H9 (cell line): ENCODE measurements at regions not wholly inside any gene's neighbourhood (a gene's known extent, or its start where the extent isn't known, plus 50 kb on each side); places are given as distances from the start of the nearest gene placed in this dataset.

Source experiments
- DNase-seq: peaks from one replicate; pipeline ENCODE4 v3.0.0-alpha.2; 2017
- H2AFZ ChIP-seq: one replicate; pipeline ENCODE4 v1.6.1; 2013; ENCODE audit warnings: mild to moderate bottlenecking, low read length, control low read depth, moderate library complexity
- H2AK5ac ChIP-seq: 2 replicates; pipeline ENCODE4 v1.6.1; 2013; ENCODE audit warnings: low read length, control low read depth, mixed read lengths; ENCODE audit not compliant: insufficient read length
- H2BK120ac ChIP-seq: one replicate; pipeline ENCODE4 v1.6.1; 2013; ENCODE audit warnings: low read depth, mild to moderate bottlenecking, low read length, control low read depth, inconsistent platforms; ENCODE audit not compliant: poor library complexity, severe bottlenecking
- H2BK12ac ChIP-seq: 2 replicates; pipeline ENCODE4 v1.6.1; 2013; ENCODE audit warnings: low read length, control low read depth, mixed read lengths, low read depth; ENCODE audit not compliant: insufficient read length
- H2BK15ac ChIP-seq: 2 replicates; pipeline ENCODE4 v1.6.1; 2013; ENCODE audit warnings: low read depth, low read length, control low read depth
- H2BK20ac ChIP-seq: one replicate; pipeline ENCODE4 v1.6.1; 2013; ENCODE audit warnings: low read depth, mild to moderate bottlenecking, low read length, control low read depth, inconsistent platforms; ENCODE audit not compliant: poor library complexity, severe bottlenecking
- H2BK5ac ChIP-seq: 2 replicates; pipeline ENCODE4 v1.6.1; 2013; ENCODE audit warnings: low read length, control low read depth, mixed read lengths; ENCODE audit not compliant: insufficient read length
- H3K14ac ChIP-seq: 2 replicates; pipeline ENCODE4 v1.6.1; 2013; ENCODE audit warnings: low read length, control low read depth; ENCODE audit not compliant: insufficient read depth
- H3K18ac ChIP-seq: 2 replicates; pipeline ENCODE4 v1.6.1; 2013; ENCODE audit warnings: low read depth, mild to moderate bottlenecking, mixed read lengths, low read length, control low read depth; ENCODE audit not compliant: insufficient read length
- H3K23ac ChIP-seq: 2 replicates; pipeline ENCODE4 v1.6.1; 2013; ENCODE audit warnings: low read length, control low read depth, mixed read lengths, low read depth; ENCODE audit not compliant: insufficient read length
- H3K23me2 ChIP-seq: 2 replicates; pipeline ENCODE4 v1.6.1; 2013; ENCODE audit warnings: low read depth, mild to moderate bottlenecking, mixed read lengths, low read length, control low read depth; ENCODE audit not compliant: insufficient read length, poor library complexity, severe bottlenecking
- H3K27ac ChIP-seq: 2 replicates; pipeline ENCODE4 v1.5.1; 2013; ENCODE audit warnings: low read length, control low read depth, mixed read lengths, low read depth; ENCODE audit not compliant: insufficient read length
- H3K27me3 ChIP-seq: 2 replicates; pipeline ENCODE4 v1.6.1; 2013; ENCODE audit warnings: low read length, control low read depth, inconsistent platforms; ENCODE audit not compliant: insufficient read depth
- H3K4ac ChIP-seq: 2 replicates; pipeline ENCODE4 v1.6.1; 2013; ENCODE audit warnings: low read depth, mild to moderate bottlenecking, control low read depth, inconsistent platforms, low read length, moderate library complexity
- H3K4me1 ChIP-seq: 2 replicates; pipeline ENCODE4 v1.6.1; 2013; ENCODE audit warnings: low read length, control low read depth, inconsistent platforms; ENCODE audit not compliant: insufficient read depth
- H3K4me2 ChIP-seq: 2 replicates; pipeline ENCODE4 v1.6.1; 2013; ENCODE audit warnings: low read length, control low read depth, mixed read lengths; ENCODE audit not compliant: insufficient read length, insufficient read depth
- H3K56ac ChIP-seq: 2 replicates; pipeline ENCODE4 v1.6.1; 2013; ENCODE audit warnings: low read depth, mild to moderate bottlenecking, mixed read lengths, low read length, control low read depth; ENCODE audit not compliant: insufficient read length
- H3K79me1 ChIP-seq: 2 replicates; pipeline ENCODE4 v1.6.1; 2013; ENCODE audit warnings: low read depth, mild to moderate bottlenecking, moderate library complexity, low read length, control low read depth, inconsistent platforms; ENCODE audit not compliant: insufficient read depth, poor library complexity, severe bottlenecking
- H3K79me2 ChIP-seq: 2 replicates; pipeline ENCODE4 v1.6.1; 2013; ENCODE audit warnings: low read length, control low read depth, inconsistent platforms; ENCODE audit not compliant: insufficient read depth
- H3K9ac ChIP-seq: 2 replicates; pipeline ENCODE4 v1.6.1; 2013; ENCODE audit warnings: low read length, control low read depth, mixed read lengths; ENCODE audit not compliant: insufficient read length; ENCODE audit errors: extremely low read depth
- H3K9me3 ChIP-seq: one replicate; pipeline ENCODE4 v1.6.1; 2013; ENCODE audit warnings: low read depth, low read length, inconsistent platforms; ENCODE audit not compliant: control insufficient read depth
- H3T11ph ChIP-seq: one replicate; pipeline ENCODE4 v1.6.1; 2013; ENCODE audit warnings: mild to moderate bottlenecking, low read length, control low read depth, inconsistent platforms
- H4K20me1 ChIP-seq: one replicate; pipeline ENCODE4 v1.6.1; 2013; ENCODE audit not compliant: control insufficient read depth, insufficient read length, insufficient read depth
- H4K5ac ChIP-seq: 2 replicates; pipeline ENCODE4 v1.6.1; 2013; ENCODE audit warnings: low read depth, mild to moderate bottlenecking, mixed read lengths, low read length, control low read depth; ENCODE audit not compliant: insufficient read length
- H4K8ac ChIP-seq: replicated peaks from 2 replicates; pipeline ENCODE4 v1.6.1; 2013; ENCODE audit warnings: low read length, control low read depth, mixed read lengths, low read depth; ENCODE audit not compliant: insufficient read length
- H4K91ac ChIP-seq: 2 replicates; pipeline ENCODE4 v1.6.1; 2013; ENCODE audit warnings: low read depth, mild to moderate bottlenecking, moderate library complexity, mixed read lengths, low read length, control low read depth; ENCODE audit not compliant: insufficient read length
- H3K27ac Mint-ChIP-seq, 3 experiments: 2 replicates in 2 of 3; 3 replicates in 1 of 3; pipeline ENCODE4 v1.8.0; 2020 to 2021; ENCODE audit warnings: mixed read lengths in 3 of 3, mild to moderate bottlenecking in 1 of 3, moderate library complexity in 1 of 3
- H3K27me3 Mint-ChIP-seq: 2 replicates; pipeline ENCODE4 v1.8.0; 2021; ENCODE audit warnings: low read depth, mild to moderate bottlenecking, moderate library complexity, mixed read lengths
- H3K36me3 Mint-ChIP-seq, 3 experiments: 2 replicates in 2 of 3; 3 replicates in 1 of 3; pipeline ENCODE4 v1.8.0; 2020 to 2021; ENCODE audit warnings: low read depth in 3 of 3, mixed read lengths in 3 of 3; ENCODE audit not compliant: insufficient read depth in 1 of 3
- H3K4me1 Mint-ChIP-seq, 2 experiments: 2 replicates each; pipeline ENCODE4 v1.8.0; 2020; ENCODE audit warnings: mixed read lengths in 2 of 2
- H3K4me3 Mint-ChIP-seq, 2 experiments: 2 replicates in 1 of 2; 3 replicates in 1 of 2; pipeline ENCODE4 v1.8.0; 2020 to 2021; ENCODE audit warnings: mild to moderate bottlenecking in 2 of 2, mixed read lengths in 2 of 2, moderate library complexity in 1 of 2
- H3K9me3 Mint-ChIP-seq, 2 experiments: 2 replicates in 1 of 2; 3 replicates in 1 of 2; pipeline ENCODE4 v1.8.0; 2020; ENCODE audit warnings: mild to moderate bottlenecking in 2 of 2, mixed read lengths in 2 of 2, moderate library complexity in 1 of 2
- CTCF ChIP-seq: fragments of 200-600 bp; sonication (generic); conservative IDR thresholded peaks from 3 replicates; pipeline ENCODE4 v1.8.0; 2021; ENCODE audit warnings: antibody characterized with exemption, mild to moderate bottlenecking
- WGBS: extraction: QIAGEN DNeasy Blood & Tissue Kit; methylation state at CpG from one replicate; pipeline ENCODE4 v1.1.7; 2013; ENCODE audit warnings: missing lambda C conversion rate, low lambda C conversion rate, mixed read lengths; ENCODE audit not compliant: insufficient read length; ENCODE audit errors: extremely low coverage; 5-methylcytosine and 5-hydroxymethylcytosine counted together

- no peaks in the 10 kb centered on the region for H3K79me2 ChIP-seq
- 0 out of 2 replicates have a peak overlapping the region, but pooled peaks have one; percentile 35 for H3K14ac ChIP-seq
- H3K9me3 ChIP-seq, result no peaks in the 10 kb centered on the region
- peaks cover 4% of the 10 kb centered on the region; the same call in 1 of the 2 replicates for H3K4me1 ChIP-seq
- no peak overlapping the region for H3K18ac ChIP-seq
- peaks cover 36 to 39% of the 10 kb centered on the region in 2 experiments for H3K4me1 Mint-ChIP-seq
- peaks cover 32% of the 10 kb centered on the region for H3K27me3 Mint-ChIP-seq
- no peaks in the 10 kb centered on the region for H3K9me3 Mint-ChIP-seq
- no peak overlapping the region for H3K4me2 ChIP-seq
- H3T11ph ChIP-seq, result no peak overlapping the region
- no peaks in the 10 kb centered on the region for H3K79me1 ChIP-seq
- H3K27ac Mint-ChIP-seq, result no peak overlapping the region; a peak in 1 of 7 replicates
- H3K4me3 Mint-ChIP-seq, result no peak overlapping the region
- no peak overlapping the region for H3K4ac ChIP-seq
- H2AFZ ChIP-seq, result no peak overlapping the region
- H2BK5ac ChIP-seq, result no peak overlapping the region
- H2BK120ac ChIP-seq, result no peak overlapping the region
- no peak for TF ChIP-seq CTCF
- H4K8ac ChIP-seq, result no peak overlapping the region
- no peak overlapping the region for H2AK5ac ChIP-seq
- H2BK15ac ChIP-seq, result no peak overlapping the region
- no peaks in the 10 kb centered on the region for H4K20me1 ChIP-seq
- H3K27me3 ChIP-seq, result no peaks in the 10 kb centered on the region; the same call in 1 of the 2 replicates
- no peak overlapping the region for H3K23ac ChIP-seq
- no peak overlapping the region for H2BK20ac ChIP-seq
- no CpG with 5 or more reads among the region's 8 CpGs for whole genome bisulfite sequencing
- no peak overlapping the region for H4K5ac ChIP-seq
- no peak overlapping the region for H3K56ac ChIP-seq
- H3K23me2 ChIP-seq, result peaks cover 3% of the 10 kb centered on the region
- H3K27ac ChIP-seq, result no peak overlapping the region
- DNase-seq, result no peak
- H2BK12ac ChIP-seq, result no peak overlapping the region
- no peak overlapping the region for H3K9ac ChIP-seq
- no peak overlapping the region for H4K91ac ChIP-seq
- no peaks in the 10 kb centered on the region for H3K36me3 Mint-ChIP-seq
These were observed 263.1 kb downstream of the LRFN2 start for GRCh38 chr6:40323881-40324634.
